Mesenchymal stem cell (in vitro differentiated cells and primary cell): ENCODE measurements at regions not wholly inside any gene's neighbourhood (a gene's known extent, or its start where the extent isn't known, plus 50 kb on each side); places are given as distances from the start of the nearest gene placed in this dataset.

Experiments
- DNase-seq: peaks from one replicate; pipeline ENCODE4 v3.0.0-alpha.2; 2013
- H2AFZ ChIP-seq: one replicate; pipeline ENCODE4 v1.6.1; 2013; ENCODE audit warnings: low read depth, mild to moderate bottlenecking, control low read depth, inconsistent platforms, low read length, moderate library complexity
- H2AK5ac ChIP-seq: 2 replicates; pipeline ENCODE4 v1.6.1; 2013; ENCODE audit warnings: low read length, moderate library complexity, mild to moderate bottlenecking, inconsistent platforms; ENCODE audit not compliant: severe bottlenecking
- H2BK120ac ChIP-seq: one replicate; pipeline ENCODE4 v1.6.1; 2013; ENCODE audit warnings: low read depth, mild to moderate bottlenecking, inconsistent platforms, low read length, moderate library complexity
- H2BK12ac ChIP-seq, 2 experiments: one replicate each; pipeline ENCODE4 v1.6.1; 2013; ENCODE audit warnings: inconsistent platforms in 2 of 2, low read length in 2 of 2, mild to moderate bottlenecking in 2 of 2, moderate library complexity in 2 of 2, control low read depth in 1 of 2
- H2BK15ac ChIP-seq: one replicate; pipeline ENCODE4 v1.6.1; 2013; ENCODE audit warnings: mild to moderate bottlenecking, low read depth, inconsistent platforms; ENCODE audit not compliant: poor library complexity, severe bottlenecking
- H2BK5ac ChIP-seq: 2 replicates; pipeline ENCODE4 v1.6.1; 2013; ENCODE audit warnings: low read depth, mild to moderate bottlenecking, low read length, control low read depth, inconsistent platforms; ENCODE audit not compliant: poor library complexity, severe bottlenecking
- H3K14ac ChIP-seq, 2 experiments: one replicate each; pipeline ENCODE4 v1.6.1; 2013; ENCODE audit warnings: inconsistent platforms in 2 of 2, low read length in 2 of 2, control low read depth in 1 of 2, mild to moderate bottlenecking in 1 of 2, moderate library complexity in 1 of 2
- H3K18ac ChIP-seq, 2 experiments: one replicate each; pipeline ENCODE4 v1.6.1; 2013; ENCODE audit warnings: inconsistent platforms in 2 of 2, low read length in 2 of 2, control low read depth in 1 of 2, low read depth in 1 of 2, mild to moderate bottlenecking in 1 of 2
- H3K23ac ChIP-seq, 2 experiments: one replicate each; pipeline ENCODE4 v1.6.1; 2013; ENCODE audit warnings: inconsistent platforms in 2 of 2, low read length in 2 of 2, mild to moderate bottlenecking in 2 of 2, moderate library complexity in 2 of 2, control low read depth in 1 of 2
- H3K27ac ChIP-seq: 2 replicates; pipeline ENCODE4 v1.5.1; 2013; ENCODE audit warnings: mild to moderate bottlenecking, moderate library complexity, low read length, control low read depth, inconsistent platforms; ENCODE audit not compliant: poor library complexity, severe bottlenecking
- H3K27me3 ChIP-seq, 2 experiments: 2 replicates each; pipeline versions ENCODE4 v1.6.1 to v1.7.0; 2013; ENCODE audit warnings: low read length in 2 of 2, mild to moderate bottlenecking in 2 of 2, moderate library complexity in 2 of 2, control low read depth in 1 of 2, inconsistent platforms in 1 of 2; ENCODE audit not compliant: control insufficient read depth in 1 of 2, insufficient read depth in 1 of 2
- H3K36me3 ChIP-seq, 2 experiments: 2 replicates each; pipeline versions ENCODE4 v1.6.1 to v1.7.0; 2013; ENCODE audit warnings: low read length in 2 of 2, control low read depth in 1 of 2, inconsistent platforms in 1 of 2, low read depth in 1 of 2, mild to moderate bottlenecking in 1 of 2; ENCODE audit not compliant: insufficient read depth in 2 of 2, control insufficient read depth in 1 of 2
- H3K4ac ChIP-seq, 2 experiments: one replicate each; pipeline ENCODE4 v1.6.1; 2013; ENCODE audit warnings: inconsistent platforms in 2 of 2, low read length in 2 of 2, mild to moderate bottlenecking in 2 of 2, moderate library complexity in 2 of 2, control low read depth in 1 of 2, low read depth in 1 of 2
- H3K4me1 ChIP-seq: 2 replicates; pipeline ENCODE4 v1.6.1; 2013; ENCODE audit warnings: low read depth, low read length, control low read depth; ENCODE audit not compliant: control insufficient read depth, insufficient read depth
- H3K4me2 ChIP-seq: 2 replicates; pipeline ENCODE4 v1.6.1; 2013; ENCODE audit warnings: low read length, mild to moderate bottlenecking, inconsistent platforms; ENCODE audit not compliant: poor library complexity, severe bottlenecking
- H3K4me3 ChIP-seq, 2 experiments: 2 replicates each; pipeline versions ENCODE4 v1.5.1 to v1.7.0; 2013; ENCODE audit warnings: low read length in 2 of 2, mild to moderate bottlenecking in 2 of 2, control low read depth in 1 of 2, low read depth in 1 of 2; ENCODE audit not compliant: insufficient read depth in 1 of 2
- H3K79me1 ChIP-seq: replicated peaks from 2 replicates; pipeline ENCODE4 v1.6.1; 2013; ENCODE audit warnings: mild to moderate bottlenecking, control low read depth, low read length, inconsistent platforms; ENCODE audit not compliant: poor library complexity, severe bottlenecking
- H3K9ac ChIP-seq: 2 replicates; pipeline ENCODE4 v1.7.0; 2013; ENCODE audit warnings: mild to moderate bottlenecking, low read length, moderate library complexity
- H3K9me3 ChIP-seq: 2 replicates; pipeline ENCODE4 v1.7.0; 2013; ENCODE audit warnings: mild to moderate bottlenecking, low read length; ENCODE audit not compliant: control insufficient read depth
- H4K8ac ChIP-seq: one replicate; pipeline ENCODE4 v1.6.1; 2013; ENCODE audit warnings: inconsistent platforms, mild to moderate bottlenecking, low read length, moderate library complexity
- H4K91ac ChIP-seq: one replicate; pipeline ENCODE4 v1.6.1; 2013; ENCODE audit warnings: mild to moderate bottlenecking, low read length, inconsistent platforms
- WGBS: methylation state at CpG from one replicate; pipeline ENCODE4 v1.1.7; 2013; ENCODE audit warnings: mixed read lengths; 5-methylcytosine and 5-hydroxymethylcytosine counted together

DNA sequence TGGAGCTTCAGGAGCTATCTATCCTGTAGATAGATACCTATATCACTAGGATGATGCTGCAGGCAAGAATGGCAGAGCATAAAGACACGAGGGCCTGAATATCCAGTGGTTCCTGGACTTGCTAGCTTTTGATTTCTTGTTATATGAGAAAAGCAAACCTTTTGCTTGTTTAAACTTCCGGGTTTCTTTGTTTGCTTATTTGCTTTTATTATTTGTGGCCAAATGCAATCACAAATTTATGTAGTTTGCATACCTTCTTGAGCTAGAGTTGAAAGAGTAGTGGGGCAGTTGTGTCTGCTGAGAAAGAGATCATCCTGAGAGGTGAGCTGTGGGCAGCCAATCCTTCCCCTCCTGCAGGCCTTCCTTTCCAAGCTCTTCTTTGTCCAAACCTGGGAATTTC is 245.7 kb downstream of the AR start:
- H4K91ac ChIP-seq, result no peak overlapping the region
- no peak overlapping the region for H3K4me3 ChIP-seq
- H3K27ac ChIP-seq, result no peak overlapping the region
- DNase-seq, result no peak
- no peak overlapping the region for H3K9ac ChIP-seq
- H2BK5ac ChIP-seq, result no peak overlapping the region
- H2AFZ ChIP-seq, result no peak overlapping the region
- no peaks in the 10 kb centered on the region for H3K9me3 ChIP-seq
- no peak overlapping the region for H2AK5ac ChIP-seq
- H2BK120ac ChIP-seq, result no peak overlapping the region
- H3K18ac ChIP-seq, result no peak overlapping the region
- 80% methylated on average over 1 of the region's 2 CpGs for WGBS
- no peak overlapping the region for H2BK12ac ChIP-seq
- H3K4ac ChIP-seq, result no peak overlapping the region
- H3K4me2 ChIP-seq, result no peak overlapping the region
- H3K4me1 ChIP-seq, result no peaks in the 10 kb centered on the region
- no peak overlapping the region for H3K14ac ChIP-seq
- no peak overlapping the region for H2BK15ac ChIP-seq
- peaks cover 0 to 5% of the 10 kb centered on the region in 2 experiments for H3K27me3 ChIP-seq
- no peaks in the 10 kb centered on the region for H3K36me3 ChIP-seq
- no peak overlapping the region for H3K23ac ChIP-seq
- H3K79me1 ChIP-seq, result no peaks in the 10 kb centered on the region
- no peak overlapping the region for H4K8ac ChIP-seq
